Type B pancreatic cell (in vitro differentiated cells): ENCODE measurements at regions not wholly inside any gene's neighbourhood (a gene's known extent, or its start where the extent isn't known, plus 50 kb on each side); places are given as distances from the start of the nearest gene placed in this dataset.

Source experiments
- DNase-seq: peaks from one replicate; pipeline ENCODE4 v3.0.0; 2021; ENCODE audit warnings: mixed read lengths; ENCODE audit not compliant: unreplicated experiment; ENCODE audit errors: extremely low spot score
- H3K27ac Mint-ChIP-seq: 2 replicates; pipeline ENCODE4 v1.8.0; 2021; ENCODE audit warnings: mild to moderate bottlenecking, mixed read lengths
- H3K27me3 Mint-ChIP-seq: 2 replicates; pipeline ENCODE4 v1.8.0; 2021; ENCODE audit warnings: mixed read lengths
- H3K36me3 Mint-ChIP-seq: 2 replicates; pipeline ENCODE4 v1.8.0; 2021; ENCODE audit warnings: mixed read lengths
- H3K4me1 Mint-ChIP-seq: one replicate; pipeline ENCODE4 v1.8.0; 2021; ENCODE audit warnings: mixed read lengths; ENCODE audit not compliant: unreplicated experiment
- H3K4me3 Mint-ChIP-seq: 2 replicates; pipeline ENCODE4 v1.8.0; 2021; ENCODE audit warnings: mild to moderate bottlenecking, mixed read lengths
- H3K9me3 Mint-ChIP-seq: 2 replicates; pipeline ENCODE4 v1.8.0; 2021; ENCODE audit warnings: mixed read lengths
- TF ChIP-seq, protein P1 (sequence below): fragments of 200-600 bp; sonication (generic); conservative IDR thresholded peaks from 2 replicates; pipeline ENCODE4 v1.5.0; 2021; ENCODE audit warnings: antibody characterized with exemption, mild to moderate bottlenecking

DNA sequence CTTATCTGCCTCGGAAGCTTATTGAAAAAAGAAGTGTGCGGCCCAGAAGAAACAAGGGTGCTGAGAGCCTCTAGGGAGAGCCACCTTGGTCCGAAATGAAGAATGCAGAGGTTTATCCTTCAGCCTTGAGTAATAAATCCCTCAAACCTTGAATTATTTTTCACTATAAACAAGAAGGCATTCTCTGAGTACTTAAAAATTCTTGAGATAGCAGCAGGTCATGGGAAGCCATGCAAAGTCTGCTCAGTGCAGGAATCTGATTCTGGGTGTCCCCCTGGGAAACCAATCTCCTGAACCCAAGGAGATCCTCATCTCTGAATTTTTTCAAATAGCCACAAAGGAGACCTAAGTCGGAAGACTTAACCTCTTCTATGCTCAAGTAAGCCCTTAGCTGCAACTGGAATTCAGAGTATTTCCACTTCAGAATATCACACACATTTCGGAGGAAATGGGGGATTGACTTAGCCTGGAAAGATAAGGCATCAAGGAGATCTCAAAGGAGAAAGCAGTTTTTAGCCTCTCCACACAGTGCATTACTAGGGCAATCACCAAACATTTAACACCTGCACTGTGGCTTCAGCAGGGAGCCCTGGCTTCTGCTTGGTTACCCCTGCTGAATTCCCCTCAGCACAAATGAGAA is 365.0 kb downstream of the ETS1 start:
- TF ChIP-seq, protein P1, sequence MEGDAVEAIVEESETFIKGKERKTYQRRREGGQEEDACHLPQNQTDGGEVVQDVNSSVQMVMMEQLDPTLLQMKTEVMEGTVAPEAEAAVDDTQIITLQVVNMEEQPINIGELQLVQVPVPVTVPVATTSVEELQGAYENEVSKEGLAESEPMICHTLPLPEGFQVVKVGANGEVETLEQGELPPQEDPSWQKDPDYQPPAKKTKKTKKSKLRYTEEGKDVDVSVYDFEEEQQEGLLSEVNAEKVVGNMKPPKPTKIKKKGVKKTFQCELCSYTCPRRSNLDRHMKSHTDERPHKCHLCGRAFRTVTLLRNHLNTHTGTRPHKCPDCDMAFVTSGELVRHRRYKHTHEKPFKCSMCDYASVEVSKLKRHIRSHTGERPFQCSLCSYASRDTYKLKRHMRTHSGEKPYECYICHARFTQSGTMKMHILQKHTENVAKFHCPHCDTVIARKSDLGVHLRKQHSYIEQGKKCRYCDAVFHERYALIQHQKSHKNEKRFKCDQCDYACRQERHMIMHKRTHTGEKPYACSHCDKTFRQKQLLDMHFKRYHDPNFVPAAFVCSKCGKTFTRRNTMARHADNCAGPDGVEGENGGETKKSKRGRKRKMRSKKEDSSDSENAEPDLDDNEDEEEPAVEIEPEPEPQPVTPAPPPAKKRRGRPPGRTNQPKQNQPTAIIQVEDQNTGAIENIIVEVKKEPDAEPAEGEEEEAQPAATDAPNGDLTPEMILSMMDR = no peak
- no peak overlapping the region for H3K4me3 Mint-ChIP-seq
- no peaks in the 10 kb centered on the region for H3K9me3 Mint-ChIP-seq
- H3K27ac Mint-ChIP-seq = no peak overlapping the region
- H3K27me3 Mint-ChIP-seq = no peaks in the 10 kb centered on the region
- no peaks in the 10 kb centered on the region for H3K36me3 Mint-ChIP-seq
- H3K4me1 Mint-ChIP-seq = peaks cover 3% of the 10 kb centered on the region
- no peak for DNase-seq

DNA sequence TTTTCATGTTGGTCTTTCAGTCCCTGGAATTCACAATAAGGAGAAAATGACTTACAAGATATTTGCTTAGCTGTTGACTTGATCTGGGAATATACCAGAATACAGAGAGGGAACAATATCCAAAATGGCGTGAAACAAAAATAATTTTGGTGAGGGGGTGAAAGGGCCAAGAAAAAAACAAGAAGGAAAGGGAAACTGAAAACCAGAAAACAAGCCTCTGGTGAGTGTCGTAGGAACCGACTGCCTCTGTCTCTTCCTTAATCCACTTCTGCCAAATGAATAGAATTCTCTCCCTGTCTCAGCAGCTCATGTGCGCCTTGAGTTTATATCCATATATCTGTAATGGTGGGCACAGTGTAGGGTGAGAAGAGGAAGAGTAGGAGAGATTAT is 367.6 kb downstream of the ETS1 start:
- no peak for DNase-seq
- no peaks in the 10 kb centered on the region for H3K36me3 Mint-ChIP-seq
- no peak overlapping the region for H3K4me3 Mint-ChIP-seq
- peaks cover 3% of the 10 kb centered on the region for H3K4me1 Mint-ChIP-seq
- TF ChIP-seq, protein P1 = no peak
- H3K27ac Mint-ChIP-seq = no peak overlapping the region
- no peaks in the 10 kb centered on the region for H3K27me3 Mint-ChIP-seq
- H3K9me3 Mint-ChIP-seq = peaks cover 6% of the 10 kb centered on the region

DNA sequence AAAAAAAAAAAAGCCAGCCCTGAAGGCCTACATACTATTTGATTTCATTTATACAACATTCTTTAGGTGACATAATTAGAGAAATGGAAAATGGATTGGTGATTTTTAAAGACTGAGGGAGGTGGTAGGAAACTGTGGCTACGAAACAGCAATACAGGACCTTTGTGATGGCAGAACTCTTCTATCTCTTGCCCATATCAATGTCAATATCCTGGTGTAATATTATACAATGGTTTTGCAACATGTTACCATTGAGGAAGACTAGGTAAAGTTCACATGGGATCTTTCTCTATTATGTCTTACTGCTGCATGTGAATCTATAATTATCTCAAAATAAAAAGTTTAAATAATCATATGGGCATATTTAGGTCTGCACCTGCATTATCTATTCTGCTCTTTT is 371.2 kb downstream of the ETS1 start:
- no peak for DNase-seq
- TF ChIP-seq, protein P1 = no peak
- H3K27ac Mint-ChIP-seq = no peak overlapping the region
- no peaks in the 10 kb centered on the region for H3K27me3 Mint-ChIP-seq
- H3K4me1 Mint-ChIP-seq = no peaks in the 10 kb centered on the region
- H3K9me3 Mint-ChIP-seq = peaks cover 16% of the 10 kb centered on the region
- H3K36me3 Mint-ChIP-seq = no peaks in the 10 kb centered on the region
- H3K4me3 Mint-ChIP-seq = no peak overlapping the region

DNA sequence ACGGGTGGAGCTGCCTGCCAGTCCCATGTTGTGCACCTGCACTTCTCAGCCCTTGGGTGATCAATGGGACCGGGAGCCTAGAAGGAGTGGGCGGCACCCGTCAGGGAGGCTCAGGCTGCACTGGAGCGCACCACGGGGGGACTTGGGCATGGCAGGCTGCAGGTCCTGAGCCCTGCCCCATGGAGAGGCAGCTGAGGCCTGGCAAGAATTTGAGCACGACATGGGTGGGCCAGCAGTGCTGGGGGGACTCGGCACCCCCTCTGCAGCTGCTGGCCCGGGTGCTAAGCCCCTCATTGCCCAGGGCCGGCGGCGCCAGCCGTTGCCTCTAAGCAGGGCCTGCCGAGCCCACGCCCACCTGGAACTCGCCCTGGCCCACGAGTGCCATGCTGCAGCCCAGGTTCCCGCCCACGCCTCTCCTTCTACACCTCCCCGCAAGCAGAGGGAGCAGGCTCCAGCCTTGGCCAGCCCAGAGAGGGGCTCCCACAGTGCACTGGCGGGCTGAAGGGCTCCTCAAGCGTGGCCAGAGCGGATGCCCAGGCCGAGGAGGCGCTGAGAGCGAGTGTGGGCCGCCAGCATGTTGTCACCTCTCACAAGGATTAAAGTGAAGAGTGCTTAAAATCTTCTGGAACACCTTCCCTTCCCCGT is 372.0 kb downstream of the ETS1 start:
- Mint-ChIP-seq H3K4me3 (no peak overlapping the region), H3K27ac (no peak overlapping the region), H3K4me1 (peaks cover 1% of the 10 kb centered on the region), H3K36me3 (no peaks in the 10 kb centered on the region), H3K9me3 (peaks cover 16% of the 10 kb centered on the region), H3K27me3 (no peaks in the 10 kb centered on the region)
- TF ChIP-seq, protein P1 = no peak
- DNase-seq = no peak

DNA sequence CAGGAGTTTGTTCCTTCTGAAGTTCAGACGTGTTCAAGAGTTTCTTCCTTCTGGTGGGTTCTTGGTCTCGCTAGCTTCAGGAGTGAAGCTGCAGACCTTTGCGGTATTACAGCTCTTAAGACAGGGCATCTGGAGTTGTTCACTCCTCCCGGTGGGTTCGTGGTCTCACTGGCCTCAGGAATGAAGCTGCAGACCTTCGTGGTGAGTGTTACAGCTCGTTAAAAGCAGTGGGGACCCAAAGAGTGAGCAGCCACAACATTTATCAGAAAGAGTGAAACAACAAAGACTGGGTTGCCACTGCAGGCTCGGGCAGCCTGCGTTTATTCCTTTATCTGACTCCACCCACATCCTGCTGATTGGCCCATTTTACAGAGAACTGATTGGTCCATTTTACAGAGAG is 373.1 kb downstream of the ETS1 start:
- peaks cover 16% of the 10 kb centered on the region for H3K9me3 Mint-ChIP-seq
- no peak overlapping the region for H3K4me3 Mint-ChIP-seq
- H3K36me3 Mint-ChIP-seq = no peaks in the 10 kb centered on the region
- H3K27me3 Mint-ChIP-seq = no peaks in the 10 kb centered on the region
- no peak for DNase-seq
- no peak overlapping the region for H3K27ac Mint-ChIP-seq
- H3K4me1 Mint-ChIP-seq = peaks cover 5% of the 10 kb centered on the region
- TF ChIP-seq, protein P1 = no peak
